Urothelium cell line (cell line): ENCODE measurements at regions not wholly inside any gene's neighbourhood (a gene's known extent, or its start where the extent isn't known, plus 50 kb on each side); places are given as distances from the start of the nearest gene placed in this dataset.
"Not testable (repeated sequence)": the region's sequence is repeated elsewhere in the genome, so short reads cannot be mapped to it uniquely, and the experiment has no call there.

Source experiments
- DNase-seq: peaks from one replicate; pipeline ENCODE4 v3.0.0; 2011; ENCODE audit warnings: low spot score, mixed read lengths
- FAIRE-seq: peaks from 2 replicates; lab custom pipeline; 2011; peaks lifted over from hg19 to GRCh38; lab: Jason Lieb, UNC

DNA sequence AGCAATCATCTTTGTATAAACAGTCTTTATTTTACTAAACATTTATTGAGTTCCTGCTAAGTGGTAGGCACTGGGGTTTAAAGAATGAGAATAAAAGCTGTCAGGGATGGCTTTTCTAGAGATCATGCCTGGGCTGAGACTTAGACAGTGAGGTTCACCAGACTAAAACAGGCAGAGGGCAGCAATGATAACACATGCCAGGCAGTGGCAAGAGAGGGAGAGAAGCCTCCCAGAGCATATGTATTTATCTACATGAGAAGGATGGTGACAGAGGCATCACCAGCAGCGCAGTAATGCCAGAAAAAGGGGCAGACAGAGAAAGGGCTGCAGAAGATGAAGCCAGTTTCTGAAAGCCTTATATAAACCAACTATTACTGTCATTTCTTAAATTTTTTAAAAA lies 121.0 kb upstream of the CCDC180 start:
- DNase-seq (no peak), FAIRE-seq (no peak)

DNA sequence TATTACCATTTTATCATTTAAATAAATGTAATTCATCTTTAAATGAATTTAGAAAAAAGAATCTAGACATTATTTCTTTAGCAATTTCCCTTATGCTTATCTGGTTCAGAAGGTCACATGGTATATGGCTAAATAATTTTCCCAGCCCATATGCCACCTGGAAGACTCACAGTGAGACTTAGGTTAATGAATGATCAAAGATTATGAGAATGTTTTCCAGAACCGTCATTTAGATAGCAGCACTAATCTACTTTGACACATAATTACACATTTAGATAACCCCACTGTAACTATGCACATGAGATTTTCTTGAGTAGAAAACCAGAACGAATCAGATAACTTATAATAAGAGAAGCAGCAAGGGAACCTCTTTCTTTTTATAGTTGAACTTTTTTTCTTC lies 124.9 kb upstream of the CCDC180 start:
- DNase-seq, FAIRE-seq: not testable (repeated sequence)

DNA sequence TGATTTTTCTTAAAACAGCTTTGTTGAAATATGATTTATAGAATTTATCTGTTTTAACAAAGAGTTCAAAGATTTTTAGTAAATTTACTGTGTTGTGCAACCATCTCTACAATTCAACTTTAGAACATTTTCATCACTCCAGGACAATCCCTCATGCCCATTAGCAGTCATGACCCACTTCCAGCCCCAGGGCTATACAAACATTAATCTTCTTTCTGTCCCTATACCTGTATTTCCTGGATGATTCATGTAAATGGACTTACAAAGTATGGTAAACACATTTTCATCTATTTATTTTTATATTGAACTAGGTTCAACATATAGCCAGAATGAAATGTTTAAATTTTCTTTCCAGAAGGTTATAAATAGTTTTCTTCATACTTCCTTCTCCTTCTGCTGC lies 127.8 kb upstream of the CCDC180 start:
- DNase-seq (no peak), FAIRE-seq (no peak)

- FAIRE-seq = no peak
Observed at GRCh38 chr9:97176206-97176605, 131.3 kb upstream of the CCDC180 start.

GRCh38 chr9:97168174-97168573 lies 129.2 kb upstream of the CTSV start:
- not testable (repeated sequence) for FAIRE-seq, DNase-seq

More at GRCh38 chr9:97176206-97176605, 131.3 kb upstream of the CCDC180 start:
- no peak for DNase-seq

DNA sequence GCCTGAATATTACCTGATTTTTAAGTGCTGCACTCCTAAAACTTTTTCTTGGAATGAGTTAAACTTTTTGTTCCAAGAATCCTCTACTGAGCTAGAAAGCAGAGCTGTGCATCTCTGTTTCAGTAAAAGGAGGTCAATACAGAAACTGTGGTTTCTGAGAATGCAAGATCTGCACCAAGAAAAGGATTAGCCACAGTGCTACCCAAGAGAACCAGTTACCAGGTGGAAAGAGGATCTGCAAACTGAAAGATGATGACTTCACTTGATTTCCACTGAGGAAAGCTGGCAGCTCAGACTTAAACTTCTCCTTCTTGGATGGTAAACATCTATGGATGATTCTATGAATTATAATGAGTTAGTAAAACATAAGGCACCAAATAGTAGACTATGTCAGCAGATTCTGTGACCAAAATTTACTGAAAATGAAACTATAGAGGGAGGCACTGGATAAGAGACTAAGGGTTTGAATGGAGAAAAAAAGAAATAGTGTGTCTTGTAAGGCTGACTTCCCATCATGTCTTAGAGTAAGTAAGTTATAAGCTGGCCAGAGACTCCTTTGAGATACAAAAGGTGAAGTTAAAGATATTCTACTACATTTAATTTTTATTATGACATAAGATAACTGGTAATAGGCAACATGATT lies 127.7 kb upstream of the CTSV start:
- FAIRE-seq, DNase-seq: not testable (repeated sequence)

DNA sequence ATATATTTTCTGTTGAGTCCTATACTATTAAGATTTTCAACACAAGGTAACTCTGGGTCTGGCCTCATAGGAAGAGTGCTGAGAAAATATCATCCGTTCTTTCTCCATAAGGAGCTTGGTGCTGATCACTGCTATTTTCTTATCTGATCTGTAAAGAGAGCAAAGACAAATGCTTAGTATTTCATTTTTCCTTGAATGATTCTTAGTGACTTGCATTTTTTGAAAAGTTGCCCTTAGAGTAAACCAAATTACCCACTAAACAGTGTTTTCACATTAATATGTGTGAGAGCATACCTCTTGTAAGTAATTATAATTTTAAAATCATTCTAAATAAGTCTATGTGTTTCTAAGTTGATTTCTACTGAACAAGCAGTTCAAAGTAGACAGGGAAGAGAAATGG lies 121.3 kb upstream of the CTSV start:
- FAIRE-seq (no peak), DNase-seq (no peak)

DNA sequence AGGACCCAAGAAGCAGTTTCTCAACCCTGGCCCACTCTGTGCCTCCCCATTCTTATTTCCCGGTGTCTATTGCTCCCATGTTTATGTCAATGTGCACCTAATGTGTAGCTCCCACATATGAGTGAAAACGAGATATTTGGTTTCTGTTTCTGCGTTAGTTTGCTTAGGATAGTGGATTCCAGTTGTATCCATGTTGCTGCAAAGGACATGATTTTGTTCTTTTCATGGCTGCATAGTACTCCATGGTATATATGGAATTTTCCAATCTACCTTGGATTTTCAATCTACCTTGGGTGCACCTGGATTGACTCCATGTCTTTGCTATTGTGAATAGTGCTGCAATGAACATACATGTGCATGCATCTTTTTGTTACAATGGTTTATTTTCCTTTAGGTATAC lies 119.8 kb upstream of the CTSV start:
- FAIRE-seq = not testable (repeated sequence)

DNA sequence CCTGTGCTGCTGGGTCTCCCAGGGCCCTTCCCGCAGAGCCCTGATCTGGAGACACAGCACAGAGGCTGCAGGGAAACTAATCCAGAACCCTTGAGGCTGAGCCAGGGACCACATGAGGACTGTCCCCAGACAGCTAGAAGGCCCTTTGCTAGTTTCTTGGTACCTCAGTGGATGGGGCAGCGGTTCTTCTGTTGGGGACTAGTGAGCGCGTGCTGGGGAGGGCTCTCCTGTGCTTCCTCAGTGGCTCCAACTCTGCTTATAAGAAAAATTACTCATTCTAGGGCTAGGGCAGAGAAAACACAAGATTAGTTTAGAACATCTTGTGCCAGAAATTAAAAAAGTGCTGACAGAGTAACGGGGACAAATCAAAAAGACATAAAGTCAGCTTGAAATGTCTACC lies 116.5 kb upstream of the CTSV start:
- not testable (repeated sequence) for DNase-seq, FAIRE-seq

More for the DNA sequence above, 119.8 kb upstream of the CTSV start:
- not testable (repeated sequence) for DNase-seq

DNA sequence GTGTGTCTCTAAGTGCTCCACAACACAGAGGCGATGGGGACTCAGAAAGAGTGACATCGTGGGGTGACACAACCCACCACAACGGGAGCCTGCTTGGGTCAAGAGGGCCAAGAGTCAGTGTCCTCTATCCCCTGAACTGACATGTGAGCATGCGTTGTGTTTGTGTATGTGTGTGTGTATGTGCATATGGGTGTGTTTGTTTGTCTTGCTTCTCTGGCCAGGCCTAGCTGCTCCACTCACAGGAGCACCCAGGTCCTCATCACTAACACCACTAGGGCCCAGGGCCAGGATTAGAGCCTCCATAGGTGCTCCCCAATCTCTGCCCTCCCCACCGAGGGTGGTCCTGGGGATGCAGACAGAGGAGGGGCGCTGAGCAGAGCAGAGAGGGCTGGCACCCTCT lies 115.0 kb upstream of the CTSV start:
- DNase-seq (no peak), FAIRE-seq (no peak)

- FAIRE-seq, DNase-seq: not testable (repeated sequence)
Observed at GRCh38 chr9:97153160-97153559, 114.2 kb upstream of the CTSV start.

DNA sequence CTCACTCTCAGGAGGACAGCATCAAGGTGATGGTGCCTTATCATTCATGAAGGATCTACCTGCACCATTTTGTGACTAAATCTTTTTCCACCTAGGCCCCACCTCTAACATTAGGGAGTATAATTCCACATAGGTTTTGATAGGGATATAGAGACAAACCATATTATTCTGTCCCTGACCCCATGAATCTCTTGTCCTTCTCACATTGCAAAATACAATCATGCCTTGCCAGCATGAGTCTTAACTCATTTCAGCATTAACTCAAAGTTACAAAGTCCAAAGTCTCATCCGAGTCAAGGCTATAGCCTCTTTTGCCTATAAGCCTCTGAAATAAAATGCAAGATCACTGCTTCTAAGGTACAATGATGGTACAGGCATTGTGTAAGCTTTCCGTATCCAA lies 111.5 kb upstream of the CTSV start:
- FAIRE-seq, DNase-seq: not testable (repeated sequence)

- not testable (repeated sequence) for FAIRE-seq, DNase-seq
Observed at GRCh38 chr9:97148428-97148827, 109.5 kb upstream of the CTSV start.

GRCh38 chr9:97145680-97146079 lies 106.7 kb upstream of the CTSV start:
- not testable (repeated sequence) for FAIRE-seq, DNase-seq

- DNase-seq = no peak
- FAIRE-seq = no peak
Observed at GRCh38 chr9:97140566-97140965, 101.6 kb upstream of the CTSV start.

- no peak for FAIRE-seq
- no peak for DNase-seq
Observed at GRCh38 chr9:97136421-97136820, 97.5 kb upstream of the CTSV start.

GRCh38 chr9:97133966-97134365 lies 95.0 kb upstream of the CTSV start:
- not testable (repeated sequence) for FAIRE-seq, DNase-seq

DNA sequence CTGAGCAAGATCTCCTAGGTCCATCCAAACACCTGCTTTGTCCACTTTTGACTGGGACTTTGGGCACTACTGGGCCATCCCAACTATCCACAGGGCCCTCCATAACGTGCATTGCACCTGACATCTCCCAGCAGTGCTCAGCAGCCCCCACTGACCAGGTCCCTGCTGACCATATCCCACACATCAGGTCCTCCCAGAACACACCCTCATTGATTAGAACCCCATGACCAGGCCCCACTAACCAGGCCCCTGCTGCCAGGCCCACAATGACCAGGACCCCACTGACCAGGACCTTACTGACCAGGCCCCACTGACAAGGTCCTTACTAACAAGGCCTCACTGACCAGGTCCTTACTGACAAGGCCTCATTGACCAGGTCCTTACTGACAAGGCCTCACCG lies 93.9 kb upstream of the CTSV start:
- FAIRE-seq = no peak
- DNase-seq = no peak

- not testable (repeated sequence) for FAIRE-seq, DNase-seq
Observed at GRCh38 chr9:97130864-97131263, 91.9 kb upstream of the CTSV start.

GRCh38 chr9:97130387-97130786 lies 91.4 kb upstream of the CTSV start:
- DNase-seq, FAIRE-seq: not testable (repeated sequence)

DNA sequence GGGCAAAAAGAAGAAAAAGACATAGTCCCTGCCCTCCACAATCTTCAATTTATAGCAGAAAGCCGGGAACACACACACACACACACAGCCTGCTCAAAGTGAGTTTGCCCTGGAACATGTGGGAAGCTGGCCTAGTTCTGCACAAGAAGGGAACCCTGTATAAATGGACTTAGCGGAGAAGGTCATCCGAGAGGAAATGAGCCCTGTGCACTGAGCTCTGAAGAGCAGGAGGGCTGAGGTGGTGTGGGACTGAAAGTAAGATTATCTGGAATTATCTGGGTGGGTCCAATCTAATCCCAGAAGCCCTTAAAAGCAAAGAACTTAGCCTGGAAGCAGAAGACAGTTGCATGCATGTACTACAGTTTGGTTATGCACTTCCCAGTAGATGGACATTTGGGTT lies 90.0 kb upstream of the CTSV start:
- DNase-seq (no peak), FAIRE-seq (peak; percentile 35)

GRCh38 chr9:97124256-97124655 lies 85.3 kb upstream of the CTSV start:
- DNase-seq = no peak
- no peak for FAIRE-seq

DNA sequence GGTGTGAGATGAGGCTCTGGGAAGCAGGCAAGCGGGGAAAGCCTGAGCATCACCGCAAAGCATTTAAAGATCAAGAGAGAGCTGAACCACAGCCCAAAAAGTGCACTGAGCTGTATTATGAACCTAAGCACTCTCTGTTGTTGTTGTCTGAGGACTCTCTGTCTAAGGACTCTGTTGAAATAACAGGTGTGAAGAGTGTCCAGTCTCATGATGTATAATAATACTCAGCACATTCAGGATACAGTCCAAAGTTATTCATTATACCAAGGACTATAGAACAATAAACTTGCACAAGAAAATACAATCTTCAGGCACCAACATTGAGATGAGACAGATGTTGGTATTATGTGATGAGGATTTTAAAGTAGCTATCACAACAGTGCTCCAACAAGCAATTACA lies 71.8 kb upstream of the CTSV start:
- DNase-seq = no peak
- FAIRE-seq = no peak
